Endodermal cell (in vitro differentiated cells): ENCODE measurements at regions not wholly inside any gene's neighbourhood (a gene's known extent, or its start where the extent isn't known, plus 50 kb on each side); places are given as distances from the start of the nearest gene placed in this dataset.

Source experiments
- DNase-seq: peaks from one replicate; pipeline ENCODE4 v3.0.0-alpha.2; 2017
- H3K27ac ChIP-seq: 2 replicates; pipeline ENCODE4 v1.5.1; 2013; ENCODE audit warnings: mild to moderate bottlenecking, low read depth, low read length, moderate library complexity
- H3K27me3 ChIP-seq: 2 replicates; pipeline ENCODE4 v1.6.1; 2013; ENCODE audit warnings: mild to moderate bottlenecking, low read length, moderate library complexity; ENCODE audit not compliant: insufficient read depth, control insufficient read depth, poor library complexity, severe bottlenecking
- H3K36me3 ChIP-seq: 2 replicates; pipeline ENCODE4 v1.7.0; 2013; ENCODE audit warnings: mild to moderate bottlenecking, low read length, moderate library complexity; ENCODE audit not compliant: control insufficient read depth, insufficient read depth
- H3K4me1 ChIP-seq: one replicate; pipeline ENCODE4 v1.7.0; 2013; ENCODE audit warnings: low read length; ENCODE audit not compliant: control insufficient read depth, insufficient read depth
- H3K4me3 ChIP-seq: 2 replicates; pipeline ENCODE4 v1.5.1; 2013; ENCODE audit warnings: mild to moderate bottlenecking, low read length, moderate library complexity
- H3K9ac ChIP-seq: 2 replicates; pipeline ENCODE4 v1.6.1; 2013; ENCODE audit warnings: mild to moderate bottlenecking, low read length, moderate library complexity; ENCODE audit not compliant: poor library complexity, severe bottlenecking; ENCODE audit errors: extremely low read depth
- H3K9me3 ChIP-seq: 2 replicates; pipeline ENCODE4 v1.6.1; 2013; ENCODE audit warnings: mild to moderate bottlenecking, low read length, moderate library complexity; ENCODE audit not compliant: control insufficient read depth
- H3K27ac Mint-ChIP-seq: 2 replicates; pipeline ENCODE4 v1.8.0; 2020; ENCODE audit warnings: mixed read lengths
- H3K27me3 Mint-ChIP-seq: 2 replicates; pipeline ENCODE4 v1.8.0; 2021; ENCODE audit warnings: mild to moderate bottlenecking, mixed read lengths; ENCODE audit not compliant: insufficient read depth
- H3K36me3 Mint-ChIP-seq: 2 replicates; pipeline ENCODE4 v1.8.0; 2020; ENCODE audit warnings: low read depth, mixed read lengths
- H3K4me1 Mint-ChIP-seq: 2 replicates; pipeline ENCODE4 v1.8.0; 2020; ENCODE audit warnings: mixed read lengths
- H3K4me3 Mint-ChIP-seq: 2 replicates; pipeline ENCODE4 v1.8.0; 2020; ENCODE audit warnings: mild to moderate bottlenecking, moderate library complexity, mixed read lengths
- H3K9me3 Mint-ChIP-seq: 2 replicates; pipeline ENCODE4 v1.8.0; 2020; ENCODE audit warnings: mild to moderate bottlenecking, mixed read lengths
- CTCF ChIP-seq: fragments of 200-600 bp; sonication (generic); conservative IDR thresholded peaks from 2 replicates; pipeline ENCODE4 v1.5.0; 2021; ENCODE audit warnings: antibody characterized with exemption, mild to moderate bottlenecking
- WGBS, 2 experiments: methylation state at CpG; one replicate each; pipeline versions ENCODE4 v1.1.5 to v1.1.7; 2013; ENCODE audit warnings: missing lambda C conversion rate in 2 of 2, mixed read lengths in 1 of 2; ENCODE audit not compliant: insufficient coverage in 1 of 2, insufficient read length in 1 of 2; 5-methylcytosine and 5-hydroxymethylcytosine counted together

- H3K9me3 Mint-ChIP-seq, result no peaks in the 10 kb centered on the region
- H3K4me1 Mint-ChIP-seq, result peaks cover 10% of the 10 kb centered on the region
These were observed 65.1 kb downstream of the SPRY4 start for GRCh38 chr5:142259758-142260157.

GRCh38 chr5:142255831-142256230 is 69.0 kb downstream of the SPRY4 start:
- H3K27me3 Mint-ChIP-seq, result no peaks in the 10 kb centered on the region
- H3K4me1 Mint-ChIP-seq, result peaks cover 4% of the 10 kb centered on the region
- H3K9me3 Mint-ChIP-seq, result peaks cover 1% of the 10 kb centered on the region
- Histone ChIP-seq H3K27ac (no peak overlapping the region), H3K4me3 (no peak overlapping the region), H3K9me3 (no peaks in the 10 kb centered on the region), H3K36me3 (no peaks in the 10 kb centered on the region), H3K9ac (no peak overlapping the region), H3K27me3 (no peaks in the 10 kb centered on the region), H3K4me1 (no peaks in the 10 kb centered on the region)
- no peak overlapping the region for H3K27ac Mint-ChIP-seq
- no peak for TF ChIP-seq CTCF
- no peak overlapping the region for H3K4me3 Mint-ChIP-seq
- peaks cover 9% of the 10 kb centered on the region for H3K36me3 Mint-ChIP-seq
- WGBS, 2 experiments, result 90 to 96% methylated on average over 1 of the region's 1 CpG
- no peak for DNase-seq

More at GRCh38 chr5:142259758-142260157, 65.1 kb downstream of the SPRY4 start:
- H3K9ac ChIP-seq, result no peak overlapping the region
- WGBS, 2 experiments, result 96 to 97% methylated on average over 3 of the region's 3 CpGs
- H3K36me3 ChIP-seq, result no peaks in the 10 kb centered on the region
- TF ChIP-seq CTCF, result no peak
- Mint-ChIP-seq H3K27ac (no peak overlapping the region), H3K27me3 (no peaks in the 10 kb centered on the region), H3K36me3 (peaks cover 7% of the 10 kb centered on the region), H3K4me3 (no peak overlapping the region)
- H3K4me1 ChIP-seq, result no peaks in the 10 kb centered on the region
- H3K27ac ChIP-seq, result no peak overlapping the region
- no peaks in the 10 kb centered on the region for H3K27me3 ChIP-seq
- H3K9me3 ChIP-seq, result no peaks in the 10 kb centered on the region
- no peak for DNase-seq
- no peak overlapping the region for H3K4me3 ChIP-seq

- peaks cover 9% of the 10 kb centered on the region for H3K36me3 Mint-ChIP-seq
- Histone ChIP-seq H3K27ac (no peak overlapping the region), H3K9ac (no peak overlapping the region), H3K4me3 (no peak overlapping the region), H3K4me1 (no peaks in the 10 kb centered on the region), H3K27me3 (no peaks in the 10 kb centered on the region), H3K9me3 (no peaks in the 10 kb centered on the region), H3K36me3 (no peaks in the 10 kb centered on the region)
- no peaks in the 10 kb centered on the region for H3K27me3 Mint-ChIP-seq
- H3K4me1 Mint-ChIP-seq, result no peaks in the 10 kb centered on the region
- peaks cover 1% of the 10 kb centered on the region for H3K9me3 Mint-ChIP-seq
- no peak for TF ChIP-seq CTCF
- DNase-seq, result no peak
- WGBS, 2 experiments, result 87 to 100% methylated on average over 1 to 2 of the region's 3 CpGs
- no peak overlapping the region for H3K27ac Mint-ChIP-seq
- H3K4me3 Mint-ChIP-seq, result no peak overlapping the region
These were observed 70.4 kb downstream of the SPRY4 start for GRCh38 chr5:142254431-142254830.
